ENCODE measurements at regions not wholly inside any gene's neighbourhood (a gene's known extent, or its start where the extent isn't known, plus 50 kb on each side); places are given as distances from the start of the nearest gene placed in this dataset.

- no peak for DNase-seq (ENCODE audit: low read depth)
Observed at GRCh38 chr5:96035796-96036195, 74.1 kb upstream of the ELL2 start.

DNA sequence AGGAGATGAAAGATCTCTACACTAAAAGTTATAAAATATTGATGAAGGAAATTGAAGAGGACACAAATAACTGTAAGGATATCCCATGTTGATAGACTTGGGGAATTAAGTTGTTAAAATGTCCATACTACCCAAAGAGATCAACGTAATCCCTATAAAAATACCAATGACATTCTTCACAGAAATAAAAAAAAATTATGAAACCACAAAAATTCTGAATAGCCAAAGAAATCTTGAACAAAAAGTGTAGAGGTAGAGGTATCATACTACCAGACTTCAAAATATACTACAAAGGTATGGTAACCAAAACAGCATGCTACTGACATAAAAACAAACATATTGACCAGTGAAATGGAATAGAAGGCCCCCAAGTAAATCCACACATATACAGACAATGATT lies 71.5 kb upstream of the ELL2 start:
- DNase-seq (ENCODE audit: low read depth) = peak; percentile 70

- peak; percentile 92 for DNase-seq (ENCODE audit: low read depth)
Observed at GRCh38 chr5:96031811-96032261, 70.2 kb upstream of the ELL2 start.

GRCh38 chr5:96031180-96031579 lies 69.5 kb upstream of the ELL2 start:
- no peak for DNase-seq (ENCODE audit: low read depth)

DNA sequence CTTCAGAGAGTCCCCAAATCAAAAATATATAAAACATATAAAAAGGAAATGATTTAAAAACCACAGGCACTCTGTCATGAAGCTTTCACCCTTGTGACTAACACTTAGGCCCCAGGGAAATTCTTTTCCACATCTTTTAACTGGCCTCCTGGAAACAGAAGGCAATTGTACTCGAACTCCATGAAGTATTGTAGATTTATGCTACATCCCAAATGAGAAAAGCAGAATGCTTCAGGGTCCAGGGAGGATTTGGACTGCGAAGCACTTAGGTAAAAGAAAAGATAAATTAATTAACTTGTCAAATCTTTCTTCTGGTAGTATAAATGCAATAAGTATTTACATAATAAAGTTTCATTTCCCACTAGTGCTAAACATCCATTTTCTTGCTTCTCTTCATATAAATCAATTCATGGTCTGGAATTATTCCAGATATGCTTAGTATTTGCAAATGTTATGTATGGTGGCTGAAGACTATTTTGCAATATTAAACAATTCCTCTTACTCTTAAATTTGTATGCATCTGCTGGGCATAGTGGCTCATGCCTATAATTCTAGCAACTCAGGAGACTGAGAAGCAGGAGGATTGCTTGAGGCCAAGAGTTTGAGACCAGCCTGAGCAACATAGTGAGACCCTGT lies 64.9 kb upstream of the ELL2 start:
- peak; percentile 97 for DNase-seq (ENCODE audit: low read depth)

GRCh38 chr5:96024683-96025475 lies 63.2 kb upstream of the ELL2 start:
- peak; percentile 43 for DNase-seq (ENCODE audit: low read depth)

DNA sequence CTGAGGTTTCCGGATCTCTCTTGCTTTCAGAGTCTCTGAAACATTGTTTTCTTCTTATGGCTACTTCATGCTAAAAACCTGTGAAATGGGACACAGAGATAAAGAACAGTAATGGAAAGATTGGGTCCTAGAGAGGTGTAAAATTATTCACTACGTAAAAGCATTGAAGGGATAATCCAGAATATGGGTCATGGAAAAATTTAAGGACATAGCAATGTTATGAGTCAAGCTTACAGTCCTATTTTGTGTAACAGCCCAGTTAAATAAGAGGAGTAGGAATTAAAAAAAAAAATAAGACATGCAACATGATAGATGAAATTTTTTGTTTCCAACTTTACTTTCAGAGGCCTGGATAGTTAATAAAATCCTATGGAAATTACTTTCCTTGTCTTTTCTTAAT lies 61.9 kb upstream of the ELL2 start:
- peak; percentile 85 for DNase-seq (ENCODE audit: low read depth)

DNA sequence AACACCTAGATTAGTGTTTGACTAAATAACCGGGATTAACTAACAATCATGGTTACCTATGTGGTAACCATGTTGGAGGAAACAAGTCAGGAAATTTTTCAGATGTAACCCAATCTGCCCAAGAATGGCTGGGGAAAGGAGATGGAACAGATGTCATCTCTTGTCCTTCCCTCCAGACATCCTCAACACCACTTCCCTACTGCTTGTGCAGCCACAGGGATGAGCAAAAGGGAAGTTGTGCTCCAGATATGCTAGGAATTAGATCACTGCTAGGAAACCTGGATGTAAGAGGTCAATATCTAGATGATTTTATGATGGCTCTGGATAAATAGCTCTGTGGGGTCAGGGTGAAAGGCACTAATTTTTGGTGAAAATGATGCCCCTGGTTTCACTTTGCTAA lies 61.3 kb upstream of the ELL2 start:
- peak; percentile 52 for DNase-seq (ENCODE audit: low read depth)

DNA sequence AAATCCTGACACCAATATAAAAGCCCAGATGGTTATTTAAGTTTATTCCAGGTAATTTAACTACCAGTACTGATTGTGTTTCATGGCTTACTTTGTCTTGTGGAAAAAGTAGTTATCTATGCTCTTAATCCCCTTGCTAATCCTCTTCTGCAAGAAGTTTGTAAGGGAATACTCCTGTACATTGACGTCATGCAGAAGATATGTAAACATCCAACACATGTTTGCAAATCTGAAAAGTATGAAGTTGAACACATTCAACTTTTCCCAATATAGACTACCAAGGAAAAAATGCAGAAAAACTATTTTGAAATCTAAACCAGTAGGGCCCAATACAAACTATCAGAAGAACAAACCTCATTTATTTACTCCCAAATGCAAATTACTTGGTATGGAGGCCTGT lies 56.3 kb upstream of the ELL2 start:
- peak; percentile 77 for DNase-seq (ENCODE audit: low read depth)

GRCh38 chr5:96016216-96016615 lies 54.6 kb upstream of the ELL2 start:
- DNase-seq (ENCODE audit: low read depth) = no peak

DNA sequence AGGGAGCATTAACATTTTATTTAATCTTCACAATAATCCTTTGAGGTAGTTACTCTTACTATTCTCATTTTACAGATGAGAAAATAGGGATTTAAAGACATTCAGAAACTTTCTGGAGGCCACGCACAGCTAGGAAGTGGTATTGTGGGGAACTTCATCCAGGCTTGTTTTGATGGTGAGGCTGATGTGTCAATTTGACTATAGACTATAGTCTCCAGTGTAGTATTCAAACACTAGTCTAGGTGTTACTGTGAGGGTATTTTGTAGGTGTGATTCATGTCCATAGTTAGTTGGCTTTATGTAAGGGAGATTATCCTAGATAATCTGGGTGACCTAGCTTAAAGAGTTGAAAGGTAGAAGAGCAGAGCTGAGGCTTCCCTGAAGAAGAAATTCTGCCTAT lies 54.1 kb upstream of the ELL2 start:
- DNase-seq (ENCODE audit: low read depth) = no peak

GRCh38 chr5:96014395-96014794 lies 52.7 kb upstream of the ELL2 start:
- peak; percentile 60 for DNase-seq (ENCODE audit: low read depth)

- DNase-seq (ENCODE audit: low read depth) = no peak
Observed at GRCh38 chr5:96013254-96013653, 51.6 kb upstream of the ELL2 start.

DNA sequence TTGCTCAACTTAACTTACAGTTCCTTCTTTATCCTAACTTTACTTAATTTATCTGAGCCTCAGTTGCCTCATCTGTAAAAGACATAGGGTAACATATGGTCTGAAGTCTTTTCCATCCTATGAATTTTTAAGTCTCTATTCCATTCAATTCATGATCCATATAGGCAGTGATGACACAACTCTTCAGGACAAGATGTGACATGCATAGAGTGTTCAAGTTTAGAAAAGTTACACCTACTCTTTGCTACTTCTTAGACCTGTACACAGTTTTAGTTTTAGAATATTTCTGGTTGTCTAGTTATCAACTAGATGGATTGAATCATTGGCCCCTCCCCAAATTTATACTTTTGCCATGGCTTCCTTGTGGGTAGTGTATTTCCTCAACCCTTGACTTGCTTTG lies 50.7 kb upstream of the ELL2 start:
- no peak for DNase-seq (ENCODE audit: low read depth)

Data from M059J (cell line).